ENCODE measurements at regions not wholly inside any gene's neighbourhood (a gene's known extent, or its start where the extent isn't known, plus 50 kb on each side); places are given as distances from the start of the nearest gene placed in this dataset.

DNA sequence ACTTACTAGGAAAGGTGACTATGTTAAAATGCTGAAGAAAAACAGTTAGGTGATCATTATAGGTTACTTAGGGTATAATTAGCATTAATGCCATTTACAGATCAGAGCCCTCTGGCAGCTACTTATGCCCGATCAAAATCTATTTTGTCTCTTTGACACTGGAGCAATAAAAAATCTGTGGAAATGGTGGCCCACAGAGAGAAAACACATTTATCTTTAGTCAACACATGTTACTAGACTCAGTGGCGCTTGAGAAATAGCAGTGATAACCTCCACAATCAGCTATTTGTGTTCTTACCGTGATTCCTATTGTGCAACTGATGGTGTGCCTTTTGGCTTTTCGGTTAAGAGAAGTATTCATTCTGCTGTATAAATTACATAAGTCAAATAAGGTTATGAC, 1519.6 kb downstream of the PCDH9 start:
- TF ChIP-seq, protein P1, sequence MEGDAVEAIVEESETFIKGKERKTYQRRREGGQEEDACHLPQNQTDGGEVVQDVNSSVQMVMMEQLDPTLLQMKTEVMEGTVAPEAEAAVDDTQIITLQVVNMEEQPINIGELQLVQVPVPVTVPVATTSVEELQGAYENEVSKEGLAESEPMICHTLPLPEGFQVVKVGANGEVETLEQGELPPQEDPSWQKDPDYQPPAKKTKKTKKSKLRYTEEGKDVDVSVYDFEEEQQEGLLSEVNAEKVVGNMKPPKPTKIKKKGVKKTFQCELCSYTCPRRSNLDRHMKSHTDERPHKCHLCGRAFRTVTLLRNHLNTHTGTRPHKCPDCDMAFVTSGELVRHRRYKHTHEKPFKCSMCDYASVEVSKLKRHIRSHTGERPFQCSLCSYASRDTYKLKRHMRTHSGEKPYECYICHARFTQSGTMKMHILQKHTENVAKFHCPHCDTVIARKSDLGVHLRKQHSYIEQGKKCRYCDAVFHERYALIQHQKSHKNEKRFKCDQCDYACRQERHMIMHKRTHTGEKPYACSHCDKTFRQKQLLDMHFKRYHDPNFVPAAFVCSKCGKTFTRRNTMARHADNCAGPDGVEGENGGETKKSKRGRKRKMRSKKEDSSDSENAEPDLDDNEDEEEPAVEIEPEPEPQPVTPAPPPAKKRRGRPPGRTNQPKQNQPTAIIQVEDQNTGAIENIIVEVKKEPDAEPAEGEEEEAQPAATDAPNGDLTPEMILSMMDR (conservative IDR thresholded peaks at IDR 0.05) = no peak
- TF ChIP-seq ZFX (IDR thresholded peaks at IDR 0.05) = no peak

Measured in C4-2B (cell line).